Pancreas (tissue), 10 donors: ENCODE measurements at regions not wholly inside any gene's neighbourhood (a gene's known extent, or its start where the extent isn't known, plus 50 kb on each side); places are given as distances from the start of the nearest gene placed in this dataset.
"Not testable (repeated sequence)": the region's sequence is repeated elsewhere in the genome, so short reads cannot be mapped to it uniquely, and the experiment has no call there.

Source experiments
- ATAC-seq, 4 donors: fragments of 200-7000 bp; cut with Tn5 transposase; one replicate each; pipeline versions ENCODE4 v1.8.0 to v1.9.1; 2020; ENCODE audit warnings: mild to moderate bottlenecking in 4 of 4, moderate library complexity in 4 of 4
- DNase-seq, 6 donors: peaks; one replicate each; pipeline ENCODE4 v3.0.0-alpha.2; 2020
- FAIRE-seq: peaks from 2 replicates; lab custom pipeline; 2012; peaks lifted over from hg19 to GRCh38; lab: Jason Lieb, UNC
- H3K27ac ChIP-seq, 4 donors: fragments of 200-600 bp; sonication (generic); 1 replicate in 3 of 4; 2 replicates in 1 of 4; pipeline versions ENCODE4 v1.5.0 to v1.8.0; 2020
- H3K27me3 ChIP-seq, 4 donors: fragments of 200-600 bp; one replicate each; pipeline ENCODE4 v1.8.0; 2021
- H3K36me3 ChIP-seq, 3 donors: fragments of 200-600 bp; sonication (generic) in 1 of 3; one replicate each; pipeline versions ENCODE4 v1.5.0 to v1.8.0; 2020 to 2021
- H3K4me1 ChIP-seq, 3 donors: fragments of 200-600 bp; one replicate each; pipeline ENCODE4 v1.8.0; 2021
- H3K4me3 ChIP-seq, 4 donors: fragments of 200-600 bp; sonication (generic) in 2 of 4; one replicate each; pipeline versions ENCODE4 v1.5.0 to v1.8.0; 2020 to 2021
- H3K9me3 ChIP-seq, 4 donors: fragments of 200-600 bp; one replicate each; pipeline ENCODE4 v1.8.0; 2021
- WGBS, 2 donors: extraction: QIAGEN DNeasy Blood & Tissue Kit; methylation state at CpG; one replicate each; pipeline ENCODE4 v1.1.7; 2013; 5-methylcytosine and 5-hydroxymethylcytosine counted together
- intact Hi-C, 3 donors: fragments of 100-400 bp; cut with DNase I; formaldehyde crosslinking; loops; one replicate each; pipeline versions ENCODE4 v1.11.1 to v1.14.2; 2022
- TF ChIP-seq, protein P1 (sequence below), 4 donors: fragments of 200-600 bp; sonication (generic) in 3 of 4; IDR thresholded peaks; one replicate each; pipeline versions ENCODE4 v1.5.0 to v1.8.0; 2021; ENCODE audit warnings: antibody characterized with exemption in 4 of 4
- donor health status: healthy with polysubstance abuse.
- donor health status: DM: no; HTN: no; CAD: no; lungs with moderate emphysema.
- donor health status: DM: no; HTN: no; CAD: no.
- donor health status: control.
- donor health status: control.
- donor health status: Bipolar disorder and iron deficiency.
- donor health status: DM: yes; HTN: yes; CAD: no.
- donor health status: DM: no; HTN: no; CAD: no.
- donor health status: DM: no; HTN: no; CAD: no.
- donor health status: DM: yes; HTN: yes; CAD: no.

DNA sequence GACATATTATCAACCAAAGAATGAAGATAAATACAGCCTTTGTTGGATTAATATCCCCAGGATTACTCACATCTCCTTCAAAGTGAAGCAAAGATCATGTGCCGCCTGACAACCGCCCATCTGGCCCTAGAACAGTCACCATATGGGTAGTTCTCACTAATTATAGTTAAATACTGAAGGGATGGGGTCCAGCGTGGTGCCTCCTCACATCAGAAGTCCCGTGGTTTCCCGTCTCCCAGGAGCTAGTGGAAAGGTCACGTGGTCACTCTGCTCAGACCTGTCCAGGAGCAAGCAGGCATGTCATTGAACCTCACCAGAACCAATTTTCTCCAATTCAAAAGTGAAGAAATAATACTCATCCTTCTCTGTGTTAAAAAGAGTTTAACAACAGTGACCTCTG, 434.5 kb downstream of the SHISA9 start:
- no peak overlapping the region for H3K27ac ChIP-seq
- 57 to 73% methylated on average over 6 of the region's 6 CpGs for WGBS, 2 donors
- TF ChIP-seq, protein P1, sequence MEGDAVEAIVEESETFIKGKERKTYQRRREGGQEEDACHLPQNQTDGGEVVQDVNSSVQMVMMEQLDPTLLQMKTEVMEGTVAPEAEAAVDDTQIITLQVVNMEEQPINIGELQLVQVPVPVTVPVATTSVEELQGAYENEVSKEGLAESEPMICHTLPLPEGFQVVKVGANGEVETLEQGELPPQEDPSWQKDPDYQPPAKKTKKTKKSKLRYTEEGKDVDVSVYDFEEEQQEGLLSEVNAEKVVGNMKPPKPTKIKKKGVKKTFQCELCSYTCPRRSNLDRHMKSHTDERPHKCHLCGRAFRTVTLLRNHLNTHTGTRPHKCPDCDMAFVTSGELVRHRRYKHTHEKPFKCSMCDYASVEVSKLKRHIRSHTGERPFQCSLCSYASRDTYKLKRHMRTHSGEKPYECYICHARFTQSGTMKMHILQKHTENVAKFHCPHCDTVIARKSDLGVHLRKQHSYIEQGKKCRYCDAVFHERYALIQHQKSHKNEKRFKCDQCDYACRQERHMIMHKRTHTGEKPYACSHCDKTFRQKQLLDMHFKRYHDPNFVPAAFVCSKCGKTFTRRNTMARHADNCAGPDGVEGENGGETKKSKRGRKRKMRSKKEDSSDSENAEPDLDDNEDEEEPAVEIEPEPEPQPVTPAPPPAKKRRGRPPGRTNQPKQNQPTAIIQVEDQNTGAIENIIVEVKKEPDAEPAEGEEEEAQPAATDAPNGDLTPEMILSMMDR (IDR thresholded peaks at IDR 0.05) = no peak
- ATAC-seq (no peak), DNase-seq (no peak), FAIRE-seq (no peak)
- H3K27me3 ChIP-seq = peaks cover 0 to 4% (median 0%) of the 10 kb centered on the region in 4 donors
- H3K4me3 ChIP-seq = no peak overlapping the region
- H3K4me1 ChIP-seq = no peaks in the 10 kb centered on the region
- H3K9me3 ChIP-seq = no peaks in the 10 kb centered on the region
- intact Hi-C loops = no loop called here
- no peaks in the 10 kb centered on the region for H3K36me3 ChIP-seq

DNA sequence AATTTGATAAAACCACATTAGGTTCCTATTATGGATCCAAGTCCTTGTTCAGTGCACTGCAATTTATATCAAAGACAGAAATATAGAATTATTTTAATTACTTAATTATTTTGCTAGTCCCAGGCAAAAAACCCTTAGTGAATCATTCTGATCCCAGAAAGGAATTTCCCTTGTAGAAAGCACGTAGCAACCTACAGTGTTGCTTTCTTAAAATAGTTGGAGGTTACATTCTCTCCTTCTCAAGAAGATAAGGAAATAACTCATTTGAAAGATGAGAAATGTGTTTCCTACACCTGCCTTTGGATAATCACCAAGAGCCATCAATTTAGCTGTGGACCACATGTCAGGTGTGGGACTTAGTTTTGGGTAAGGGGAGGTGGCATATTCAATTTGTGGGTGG, 434.9 kb downstream of the SHISA9 start:
- DNase-seq (no peak), FAIRE-seq (no peak), ATAC-seq (no peak)
- intact Hi-C loops = no loop called here
- TF ChIP-seq, protein P1 (IDR thresholded peaks at IDR 0.05) = no peak
- no peak overlapping the region for H3K27ac ChIP-seq
- 54 to 58% methylated on average over 1 of the region's 1 CpG for WGBS, 2 donors
- H3K9me3 ChIP-seq = no peaks in the 10 kb centered on the region
- H3K4me3 ChIP-seq = no peak overlapping the region
- H3K4me1 ChIP-seq = no peaks in the 10 kb centered on the region
- H3K27me3 ChIP-seq = peaks cover 0 to 4% (median 0%) of the 10 kb centered on the region in 4 donors
- no peaks in the 10 kb centered on the region for H3K36me3 ChIP-seq

DNA sequence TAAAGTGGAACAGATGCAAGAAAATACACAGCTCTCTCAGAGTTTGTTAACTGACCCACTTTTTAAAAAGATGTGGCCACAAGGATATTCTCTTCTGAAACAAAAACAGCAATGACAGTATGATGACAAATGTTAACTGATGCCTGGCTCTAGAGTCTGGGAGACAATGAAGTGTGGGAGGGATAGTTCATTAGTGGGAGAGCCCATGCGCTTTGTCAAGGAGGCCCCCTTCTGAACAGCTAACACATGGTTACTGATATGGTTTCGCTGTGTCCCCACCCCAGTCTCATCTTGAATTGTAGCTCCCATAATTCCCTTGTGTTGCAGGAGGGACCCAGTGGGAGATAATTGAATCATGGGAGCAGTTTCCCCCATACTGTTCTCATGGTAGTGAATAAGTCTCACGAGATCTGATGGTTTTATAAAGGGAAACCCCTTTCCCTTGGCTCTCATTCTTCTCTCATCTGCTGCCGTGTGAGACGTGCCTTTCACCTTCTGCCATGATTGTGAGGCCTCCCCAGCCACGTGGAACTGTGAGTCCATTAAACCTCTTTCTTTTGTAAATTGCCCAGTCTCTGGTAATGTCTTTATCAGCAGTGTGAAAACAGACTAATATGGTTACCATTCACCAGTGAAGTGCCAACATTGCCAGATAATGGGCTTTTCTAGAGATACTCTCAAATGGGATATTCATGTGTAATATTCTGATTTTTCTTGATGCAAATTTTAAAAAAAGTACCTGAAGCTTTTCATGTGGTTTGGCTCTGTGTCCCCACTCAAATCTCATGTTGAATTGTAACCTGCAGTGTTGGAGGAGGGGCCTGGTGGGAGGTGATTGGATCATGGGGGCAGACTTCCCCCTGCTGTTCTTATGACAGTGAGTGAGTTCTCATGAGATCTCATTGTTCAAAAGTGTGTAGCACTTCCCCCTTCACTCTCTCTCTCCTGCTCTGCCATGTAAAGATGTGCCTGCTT, 435.8 kb downstream of the SHISA9 start:
- H3K27ac ChIP-seq, DNase-seq, H3K4me3 ChIP-seq, FAIRE-seq, ATAC-seq, H3K36me3 ChIP-seq, H3K9me3 ChIP-seq, H3K4me1 ChIP-seq, intact Hi-C loops, H3K27me3 ChIP-seq: not testable (repeated sequence)
- 53 to 57% methylated on average over 6 of the region's 6 CpGs for WGBS, 2 donors

DNA sequence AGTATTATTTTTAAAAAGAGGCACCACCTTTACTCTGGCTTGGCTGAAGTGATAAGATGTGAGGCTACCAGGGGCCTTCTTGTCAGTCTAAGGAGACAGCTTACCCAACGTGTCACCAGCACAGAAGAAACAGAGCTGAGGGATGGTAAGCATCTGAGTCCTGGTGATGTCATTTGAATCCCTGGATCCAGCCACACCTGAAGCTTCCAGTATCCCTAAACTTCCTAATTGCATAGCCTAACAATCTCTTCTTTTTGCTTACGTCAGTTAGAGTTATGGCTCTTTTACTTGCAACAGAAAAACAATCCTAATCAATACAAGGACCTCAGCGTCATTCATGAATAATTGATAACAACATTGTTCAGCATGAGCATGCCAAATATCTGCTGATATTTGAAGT, 436.6 kb downstream of the SHISA9 start:
- DNase-seq (no peak), ATAC-seq (no peak), FAIRE-seq (no peak)
- no peak overlapping the region for H3K27ac ChIP-seq
- no peak overlapping the region for H3K4me3 ChIP-seq
- H3K27me3 ChIP-seq = peaks cover 0 to 4% (median 0%) of the 10 kb centered on the region in 4 donors
- H3K36me3 ChIP-seq = no peaks in the 10 kb centered on the region
- no peaks in the 10 kb centered on the region for H3K9me3 ChIP-seq
- 54 to 59% methylated on average over 3 of the region's 3 CpGs for WGBS, 2 donors
- intact Hi-C loops = no loop called here
- TF ChIP-seq, protein P1 (IDR thresholded peaks at IDR 0.05) = no peak
- no peaks in the 10 kb centered on the region for H3K4me1 ChIP-seq

DNA sequence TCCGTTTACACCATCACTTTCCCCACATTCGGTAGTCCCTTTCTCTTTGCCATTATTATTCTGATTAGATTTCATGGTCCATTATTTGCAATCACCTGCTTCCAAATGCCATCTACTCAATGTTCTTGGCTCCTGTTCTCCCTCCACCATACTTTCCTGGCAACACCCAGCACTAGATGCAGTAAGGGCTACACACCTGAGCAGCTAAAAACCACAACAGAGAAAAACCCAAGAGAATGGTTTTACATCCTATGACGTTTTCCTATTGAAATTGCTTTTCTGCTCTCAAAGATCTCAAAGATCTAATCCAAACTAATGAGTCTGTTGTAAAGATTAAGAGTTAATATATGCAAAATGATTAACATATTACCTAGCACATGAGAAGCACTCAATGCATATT, 441.3 kb downstream of the SHISA9 start:
- DNase-seq (no peak), FAIRE-seq (no peak), ATAC-seq (no peak)
- Histone ChIP-seq H3K9me3 (no peaks in the 10 kb centered on the region), H3K27ac (no peak overlapping the region), H3K4me3 (no peak overlapping the region), H3K36me3 (no peaks in the 10 kb centered on the region), H3K4me1 (no peaks in the 10 kb centered on the region), H3K27me3 (peaks cover 0 to 4% (median 0%) of the 10 kb centered on the region in 4 donors)
- intact Hi-C loops = no loop called here
- WGBS, 2 donors = 38 to 49% methylated on average over 3 of the region's 3 CpGs
- TF ChIP-seq, protein P1 (IDR thresholded peaks at IDR 0.05) = no peak
